ENCODE measurements at regions not wholly inside any gene's neighbourhood (a gene's known extent, or its start where the extent isn't known, plus 50 kb on each side); places are given as distances from the start of the nearest gene placed in this dataset.

- no peaks in the 10 kb centered on the region for H3K4me1 ChIP-seq
- no peaks in the 10 kb centered on the region for H3K36me3 ChIP-seq
- TF ChIP-seq CTCF (IDR thresholded peaks at IDR 0.05) (no peak), POLR2A (IDR thresholded peaks at IDR 0.05) (no peak)
- no peaks in the 10 kb centered on the region for H3K9me3 ChIP-seq
- no peak for DNase-seq
- intact Hi-C loops (cut with DNase I): no loop called here
- H3K27me3 ChIP-seq: peaks cover 0 to 11% (median 0%) of the 10 kb centered on the region in 4 donors
- no peak overlapping the region for H3K4me3 ChIP-seq
- H3K27ac ChIP-seq: no peak overlapping the region
- 87% methylated on average over 3 of the region's 3 CpGs; no CpG with 5 or more reads in 1 of the 2 donors for WGBS, 2 donors
These were observed 90.5 kb upstream of the WAC start for GRCh38 chr10:28442403-28442802.

GRCh38 chr10:28444031-28444430 is 88.9 kb upstream of the WAC start:
- H3K27ac ChIP-seq: no peak overlapping the region
- intact Hi-C loops (cut with DNase I): no loop called here
- no peaks in the 10 kb centered on the region for H3K4me1 ChIP-seq
- no peaks in the 10 kb centered on the region for H3K36me3 ChIP-seq
- no peaks in the 10 kb centered on the region for H3K9me3 ChIP-seq
- no peak for DNase-seq
- TF ChIP-seq POLR2A (IDR thresholded peaks at IDR 0.05) (no peak), CTCF (IDR thresholded peaks at IDR 0.05) (no peak)
- no peak overlapping the region for H3K4me3 ChIP-seq
- H3K27me3 ChIP-seq: peaks cover 0 to 6% (median 0%) of the 10 kb centered on the region in 4 donors
- WGBS, 2 donors: 76 to 81% methylated on average over 3 of the region's 3 CpGs

- Histone ChIP-seq H3K4me3 (no peak overlapping the region), H3K9me3 (no peaks in the 10 kb centered on the region), H3K27me3 (peaks cover 0 to 6% (median 0%) of the 10 kb centered on the region in 4 donors), H3K4me1 (no peaks in the 10 kb centered on the region), H3K36me3 (no peaks in the 10 kb centered on the region), H3K27ac (no peak overlapping the region)
- intact Hi-C loops (cut with DNase I): no loop called here
- no peak for DNase-seq
- WGBS, 2 donors: 66 to 86% methylated on average over 5 to 6 of the region's 6 CpGs
- TF ChIP-seq POLR2A (IDR thresholded peaks at IDR 0.05) (no peak), CTCF (IDR thresholded peaks at IDR 0.05) (no peak)
These were observed 87.4 kb upstream of the WAC start for GRCh38 chr10:28445516-28445915.

- H3K27me3 ChIP-seq: no peaks in the 10 kb centered on the region
- WGBS, 2 donors: 68 to 69% methylated on average over 1 of the region's 1 CpG
- H3K9me3 ChIP-seq: peaks cover 0 to 5% (median 0%) of the 10 kb centered on the region in 3 donors
- no peaks in the 10 kb centered on the region for H3K4me1 ChIP-seq
- no peaks in the 10 kb centered on the region for H3K36me3 ChIP-seq
- H3K4me3 ChIP-seq: no peak overlapping the region
- intact Hi-C loops (cut with DNase I): no loop called here
- H3K27ac ChIP-seq: no peak overlapping the region
- TF ChIP-seq CTCF (IDR thresholded peaks at IDR 0.05): no peak
- no peak for TF ChIP-seq POLR2A (IDR thresholded peaks at IDR 0.05)
- DNase-seq: no peak
These were observed 83.5 kb upstream of the WAC start for GRCh38 chr10:28449382-28449781.

GRCh38 chr10:28449926-28450325 is 83.0 kb upstream of the WAC start:
- WGBS, 2 donors: 40 to 52% methylated on average over 1 of the region's 1 CpG

More at GRCh38 chr10:28449926-28450325, 83.0 kb upstream of the WAC start:
- no peak overlapping the region for H3K27ac ChIP-seq
- no peaks in the 10 kb centered on the region for H3K27me3 ChIP-seq
- peaks cover 0 to 5% (median 0%) of the 10 kb centered on the region in 3 donors for H3K9me3 ChIP-seq
- H3K36me3 ChIP-seq: no peaks in the 10 kb centered on the region
- H3K4me1 ChIP-seq: no peaks in the 10 kb centered on the region
- no peak for DNase-seq
- no peak for TF ChIP-seq POLR2A (IDR thresholded peaks at IDR 0.05)
- no peak for TF ChIP-seq CTCF (IDR thresholded peaks at IDR 0.05)
- no peak overlapping the region for H3K4me3 ChIP-seq
- intact Hi-C loops (cut with DNase I): no loop called here

All from esophagus squamous epithelium (tissue), 5 donors.